Vagina (tissue), 2 donors: ENCODE measurements at regions not wholly inside any gene's neighbourhood (a gene's known extent, or its start where the extent isn't known, plus 50 kb on each side); places are given as distances from the start of the nearest gene placed in this dataset.

Experiments used
- POLR2A ChIP-seq, 2 donors: fragments of 450-650 bp; IDR thresholded peaks; one replicate each; pipeline ENCODE4 v1.6.1; 2017; ENCODE audit warnings: antibody characterized with exemption in 2 of 2, mild to moderate bottlenecking in 2 of 2, moderate library complexity in 2 of 2
- POLR2AphosphoS5 ChIP-seq, 2 donors: sonication (generic); formaldehyde crosslinking; IDR thresholded peaks; one replicate each; pipeline ENCODE4 v1.9.0; 2017; ENCODE audit warnings: antibody characterized with exemption in 2 of 2, mild to moderate bottlenecking in 2 of 2, low read depth in 1 of 2; ENCODE audit not compliant: insufficient read depth in 1 of 2
- TF ChIP-seq, protein P1 (sequence below), 3 experiments: fragments of 450-650 bp in 2 of 3; fragments of 200-600 bp in 1 of 3; sonication (generic) in 1 of 3; IDR thresholded peaks; one replicate each; pipeline ENCODE4 v1.5.1; 2017 to 2019; ENCODE audit warnings: antibody characterized with exemption in 3 of 3, mild to moderate bottlenecking in 2 of 3, moderate library complexity in 2 of 3

DNA sequence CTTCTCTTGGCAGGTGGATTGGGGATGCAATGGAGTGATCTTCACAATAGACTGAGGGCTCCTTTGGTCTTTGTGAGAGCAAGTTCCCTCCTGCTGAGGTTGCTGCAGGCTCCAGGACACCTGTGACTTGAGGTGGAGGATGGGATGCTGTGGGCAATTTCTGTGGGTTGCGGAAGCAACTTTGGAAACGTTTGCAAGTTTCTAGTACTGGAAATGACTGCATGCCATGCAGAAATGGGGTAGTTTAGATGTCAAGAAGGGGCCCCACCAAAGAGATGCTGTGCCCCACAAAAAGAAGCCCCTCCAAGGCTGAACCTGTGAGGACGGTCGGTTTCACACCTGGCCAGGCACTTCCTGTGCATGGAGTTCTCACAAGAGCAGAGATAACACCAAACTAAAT lies 80.4 kb upstream of the XCR1 start:
- TF ChIP-seq, protein P1, sequence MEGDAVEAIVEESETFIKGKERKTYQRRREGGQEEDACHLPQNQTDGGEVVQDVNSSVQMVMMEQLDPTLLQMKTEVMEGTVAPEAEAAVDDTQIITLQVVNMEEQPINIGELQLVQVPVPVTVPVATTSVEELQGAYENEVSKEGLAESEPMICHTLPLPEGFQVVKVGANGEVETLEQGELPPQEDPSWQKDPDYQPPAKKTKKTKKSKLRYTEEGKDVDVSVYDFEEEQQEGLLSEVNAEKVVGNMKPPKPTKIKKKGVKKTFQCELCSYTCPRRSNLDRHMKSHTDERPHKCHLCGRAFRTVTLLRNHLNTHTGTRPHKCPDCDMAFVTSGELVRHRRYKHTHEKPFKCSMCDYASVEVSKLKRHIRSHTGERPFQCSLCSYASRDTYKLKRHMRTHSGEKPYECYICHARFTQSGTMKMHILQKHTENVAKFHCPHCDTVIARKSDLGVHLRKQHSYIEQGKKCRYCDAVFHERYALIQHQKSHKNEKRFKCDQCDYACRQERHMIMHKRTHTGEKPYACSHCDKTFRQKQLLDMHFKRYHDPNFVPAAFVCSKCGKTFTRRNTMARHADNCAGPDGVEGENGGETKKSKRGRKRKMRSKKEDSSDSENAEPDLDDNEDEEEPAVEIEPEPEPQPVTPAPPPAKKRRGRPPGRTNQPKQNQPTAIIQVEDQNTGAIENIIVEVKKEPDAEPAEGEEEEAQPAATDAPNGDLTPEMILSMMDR (IDR thresholded peaks at IDR 0.05) = no peak
- TF ChIP-seq POLR2A (IDR thresholded peaks at IDR 0.05) = no peak
- no peak for TF ChIP-seq POLR2AphosphoS5 (IDR thresholded peaks at IDR 0.05; ENCODE audit: insufficient read depth in 1 of 2, low read depth in 1 of 2)
